GM18870 (cell line): ENCODE measurements at regions not wholly inside any gene's neighbourhood (a gene's known extent, or its start where the extent isn't known, plus 50 kb on each side); places are given as distances from the start of the nearest gene placed in this dataset.

ENCODE experiments used
- ATAC-seq: cut with Tn5 transposase; IDR thresholded peaks from one replicate; pipeline ENCODE4 v1.9.1; 2021; ENCODE audit warnings: moderate library complexity; ENCODE audit not compliant: unreplicated experiment

DNA sequence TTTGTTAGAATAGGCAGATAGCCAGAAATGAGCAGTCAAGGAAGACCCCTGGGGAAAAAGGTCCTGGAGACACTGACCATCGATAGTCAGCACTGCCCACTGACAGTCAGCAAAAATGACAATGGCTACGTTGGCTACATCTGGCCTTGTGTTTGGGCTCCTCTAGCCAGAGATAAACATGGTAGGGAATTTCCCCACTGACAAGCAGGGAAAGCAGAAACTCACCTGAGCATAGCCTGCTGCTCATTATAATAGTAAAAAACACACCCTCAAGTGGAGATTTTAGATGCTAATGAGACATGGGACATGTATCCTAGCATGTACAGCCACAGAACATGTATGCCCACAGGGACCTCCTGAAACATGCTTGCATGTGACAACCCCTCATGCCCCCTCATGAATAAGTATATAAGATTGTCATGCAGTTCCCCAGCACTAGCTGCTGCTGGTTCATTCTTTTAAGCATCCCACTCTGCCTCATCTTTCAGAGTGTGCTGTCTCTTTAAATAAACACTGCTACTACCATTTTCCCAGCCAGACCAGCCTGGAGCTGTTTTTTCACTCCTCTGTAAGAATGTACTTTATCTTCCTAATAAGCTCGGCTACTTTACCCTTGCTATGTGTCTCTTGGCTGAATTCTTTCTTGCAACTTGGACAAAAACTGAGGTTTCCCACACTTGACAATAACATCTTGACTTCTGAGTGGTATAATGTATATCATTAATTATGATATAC is 550.1 kb upstream of the CDH8 start:
- no peak for ATAC-seq

- ATAC-seq: no peak
These were observed 548.9 kb upstream of the CDH8 start for GRCh38 chr16:62585041-62585545.

DNA sequence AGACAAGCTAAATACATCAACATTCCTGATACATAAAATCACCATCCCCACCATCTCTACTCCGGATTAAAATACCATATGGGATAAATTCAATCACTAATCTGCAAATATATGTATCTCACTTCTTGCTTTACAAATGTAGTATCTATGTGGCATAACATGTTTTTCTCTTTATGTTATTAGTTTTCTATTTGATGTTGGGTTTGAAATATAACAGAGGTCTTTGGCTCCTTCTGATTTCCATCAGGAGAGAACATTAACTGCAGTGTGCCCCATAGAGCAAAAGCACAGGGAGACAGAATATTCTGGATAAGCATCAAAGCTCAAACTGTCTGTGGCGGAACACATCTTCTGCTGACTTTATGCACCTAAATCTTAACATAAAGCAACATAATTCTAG is 547.2 kb upstream of the CDH8 start:
- ATAC-seq: no peak

DNA sequence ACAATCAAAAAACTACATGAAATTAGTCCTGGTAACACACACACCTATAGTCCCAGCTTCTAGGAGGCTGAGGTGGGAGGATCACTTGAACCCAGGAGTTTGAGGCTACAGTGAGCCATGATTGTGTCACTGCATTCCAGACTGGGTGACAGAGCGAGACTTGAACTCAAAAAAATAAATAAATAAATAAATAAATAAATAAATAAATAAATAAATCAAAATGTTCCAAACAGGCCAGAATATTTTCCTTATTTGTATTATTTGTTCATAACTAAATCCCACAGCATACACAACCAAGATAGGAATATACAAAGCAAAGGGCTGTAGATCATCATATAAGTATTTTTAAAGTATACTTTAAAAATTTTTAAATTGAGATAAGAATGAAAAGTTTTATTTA is 537.2 kb upstream of the CDH8 start:
- no peak for ATAC-seq

DNA sequence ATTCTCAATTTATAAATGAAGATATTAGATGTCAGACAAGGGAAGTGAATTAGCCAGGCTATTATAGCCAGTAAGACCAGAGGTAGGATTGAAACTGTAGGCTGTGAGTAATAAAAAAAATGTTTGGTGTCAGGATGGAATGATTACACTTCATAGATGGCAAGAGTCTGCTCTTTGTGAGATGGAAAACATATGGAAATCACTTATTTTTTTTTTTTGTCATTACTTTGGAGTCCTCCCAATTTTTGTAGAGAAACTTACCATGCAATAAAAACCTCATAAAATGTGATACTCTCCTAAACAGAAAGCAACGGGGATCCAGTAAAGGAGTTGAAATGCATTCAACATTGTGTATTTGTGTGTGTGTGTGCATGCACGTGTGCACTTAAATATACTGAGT is 532.7 kb upstream of the CDH8 start:
- ATAC-seq: no peak

- no peak for ATAC-seq
These were observed 529.5 kb upstream of the CDH8 start for GRCh38 chr16:62565706-62566105.

DNA sequence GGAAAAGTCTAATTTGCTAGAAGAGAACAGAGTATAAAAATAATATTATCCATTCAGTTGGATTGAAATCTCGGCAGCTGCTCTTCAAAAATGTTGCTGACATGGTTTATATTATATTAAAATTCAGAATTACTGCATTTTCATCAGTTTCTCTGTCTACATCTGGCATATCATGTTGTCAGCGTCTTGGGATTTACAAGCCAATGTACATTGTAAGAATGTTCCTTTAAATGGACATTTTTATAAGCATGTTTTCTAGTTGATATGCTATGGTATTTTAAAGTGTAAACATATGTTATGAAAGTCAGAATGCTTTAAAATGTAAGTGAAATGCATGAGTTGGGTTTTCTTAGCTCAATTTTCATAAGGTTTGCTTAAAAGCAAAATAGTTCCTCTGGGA is 528.1 kb upstream of the CDH8 start:
- ATAC-seq: no peak

DNA sequence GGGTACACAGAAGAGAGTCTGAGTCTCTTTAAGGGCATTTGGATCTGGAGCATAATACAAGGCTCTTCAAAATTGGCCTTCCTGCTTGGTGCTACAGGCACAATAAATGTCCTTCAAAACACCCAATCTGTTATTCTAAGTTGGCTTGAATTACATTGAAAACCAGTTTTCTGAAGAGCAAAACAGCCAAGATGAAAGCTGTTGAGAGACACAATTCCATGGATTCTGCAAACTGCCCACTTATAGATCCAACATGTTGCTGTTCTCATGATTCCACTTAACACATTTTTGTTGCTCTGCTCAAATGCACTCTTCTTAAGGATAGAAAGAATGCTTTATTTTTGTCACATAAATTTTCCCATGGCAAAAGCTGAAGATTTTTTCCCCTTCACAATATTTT is 525.9 kb upstream of the CDH8 start:
- ATAC-seq: no peak

GRCh38 chr16:62549875-62550274 is 513.6 kb upstream of the CDH8 start:
- ATAC-seq: no peak

- ATAC-seq: no peak
These were observed 511.9 kb upstream of the CDH8 start for GRCh38 chr16:62548095-62548494.

DNA sequence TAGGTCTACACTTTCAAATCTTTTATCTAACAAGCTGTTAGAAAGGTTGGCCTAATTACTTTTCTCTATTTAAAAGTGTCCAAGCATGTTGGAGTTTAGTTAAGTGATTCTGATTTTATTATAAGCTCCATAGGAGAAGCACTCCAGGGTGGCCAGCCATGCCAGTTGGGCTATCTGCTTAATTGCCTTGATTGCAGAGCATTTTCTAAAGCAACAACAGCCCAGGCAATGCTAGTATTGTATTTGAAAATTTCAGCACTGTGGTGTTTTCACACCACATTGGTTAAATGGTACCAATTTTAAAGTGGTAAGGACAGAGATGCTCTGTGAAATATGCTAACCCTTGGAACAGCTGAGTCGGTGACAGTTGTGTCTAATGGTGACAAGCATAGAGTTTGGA is 510.5 kb upstream of the CDH8 start:
- no peak for ATAC-seq

GRCh38 chr16:62545039-62545438 is 508.8 kb upstream of the CDH8 start:
- no peak for ATAC-seq

- ATAC-seq: no peak
These were observed 507.3 kb upstream of the CDH8 start for GRCh38 chr16:62543516-62543915.

DNA sequence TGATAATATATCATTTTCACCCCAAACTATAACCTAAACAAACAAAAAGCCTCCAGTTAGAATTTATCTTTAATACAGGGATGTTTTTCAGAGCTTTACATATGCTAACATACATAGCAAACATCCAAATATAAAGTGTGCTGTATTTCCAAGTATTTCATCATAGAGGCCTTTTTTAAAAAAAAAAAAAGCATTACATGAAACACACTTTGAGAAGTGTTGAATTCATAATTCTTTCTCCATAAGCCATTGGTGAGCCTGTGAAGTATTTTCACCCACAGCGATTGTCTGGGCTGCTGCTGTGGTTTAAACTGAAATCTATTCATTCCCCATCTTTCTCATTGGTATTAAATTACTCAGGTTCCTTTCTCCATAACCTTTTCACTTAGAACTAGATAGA is 503.4 kb upstream of the CDH8 start:
- no peak for ATAC-seq

GRCh38 chr16:62530426-62530825 is 494.2 kb upstream of the CDH8 start:
- no peak for ATAC-seq

GRCh38 chr16:62516001-62516400 is 479.8 kb upstream of the CDH8 start:
- no peak for ATAC-seq

- no peak for ATAC-seq
These were observed 466.8 kb upstream of the CDH8 start for GRCh38 chr16:62503073-62503472.

GRCh38 chr16:62478903-62479458 is 442.7 kb upstream of the CDH8 start:
- ATAC-seq: no peak

GRCh38 chr16:62477796-62478195 is 441.6 kb upstream of the CDH8 start:
- no peak for ATAC-seq

- ATAC-seq: no peak
These were observed 439.3 kb upstream of the CDH8 start for GRCh38 chr16:62475573-62475972.

DNA sequence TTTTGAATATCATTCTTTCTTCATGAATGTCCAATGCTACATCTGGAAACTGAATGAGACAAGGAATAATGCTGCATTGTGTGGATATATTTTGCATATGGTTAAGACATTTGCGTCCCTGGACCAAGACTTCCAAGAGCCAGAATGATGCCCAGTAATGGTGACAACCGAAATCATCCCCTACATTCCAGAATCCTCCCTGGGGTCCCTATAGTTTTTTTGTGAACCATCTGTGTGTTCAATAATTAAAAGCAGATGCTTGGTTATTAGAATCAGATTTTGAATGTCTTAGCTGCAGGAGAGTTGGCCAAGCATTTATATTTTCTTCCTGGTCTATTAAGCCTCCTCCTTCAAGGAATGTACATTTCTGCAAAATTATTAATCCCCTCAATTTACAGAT is 426.7 kb upstream of the CDH8 start:
- ATAC-seq: no peak

- no peak for ATAC-seq
These were observed 414.1 kb upstream of the CDH8 start for GRCh38 chr16:62450291-62450690.

- ATAC-seq: no peak
These were observed 409.7 kb upstream of the CDH8 start for GRCh38 chr16:62445909-62446308.
